ENCODE measurements at regions not wholly inside any gene's neighbourhood (a gene's known extent, or its start where the extent isn't known, plus 50 kb on each side); places are given as distances from the start of the nearest gene placed in this dataset.

DNA sequence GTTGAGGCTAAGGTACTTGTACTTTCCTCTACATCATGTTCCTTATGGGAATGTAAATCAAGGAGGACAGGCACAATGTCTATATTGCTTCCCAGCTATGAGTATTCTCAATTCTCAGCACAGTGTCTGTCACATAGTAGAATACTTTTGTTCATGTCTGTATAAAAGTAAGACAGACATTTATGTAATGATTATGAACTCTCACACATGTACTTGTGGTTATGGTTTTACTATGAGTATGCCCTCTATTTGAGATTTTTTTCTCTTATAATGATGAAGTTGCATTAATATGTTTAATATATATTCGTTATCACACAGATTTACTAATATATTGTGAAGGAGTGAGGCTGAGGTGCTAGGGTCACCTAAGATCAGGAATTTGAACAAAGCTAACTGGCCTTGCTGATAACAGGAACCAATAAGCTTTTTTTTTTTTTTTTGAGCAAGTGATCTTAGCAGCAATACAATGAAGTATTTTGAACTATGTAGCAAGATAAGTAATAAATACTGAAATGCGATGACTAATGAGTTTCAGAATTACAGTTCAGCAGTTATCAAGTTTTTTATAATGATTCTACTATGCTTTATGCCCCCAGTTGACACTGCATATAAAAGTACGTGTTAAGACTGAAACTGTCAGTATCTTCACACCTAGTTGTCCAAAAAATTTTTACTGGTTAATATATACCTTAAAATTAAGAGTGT lies 623.1 kb downstream of the HTR1B start:
- intact Hi-C loops (cut with micrococcal nuclease; ENCODE audit: unreplicated experiment) (no loop called here), in situ Hi-C loops (cut with HindIII; ENCODE audit: extremely low pct_ligation_motif_present, low pct_unique_long_range_greater_than_20kb) (no loop called here)
- no peaks in the 10 kb centered on the region for H4K20me1 ChIP-seq (ENCODE audit: insufficient read depth, low read length)
- FAIRE-seq (no peak), ATAC-seq (no peak), DNase-seq (ENCODE audit: low spot score) (no peak)
- no peak overlapping the region for H3K4me2 ChIP-seq (ENCODE audit: low read depth, low read length)
- H3K27me3 ChIP-seq (ENCODE audit: control insufficient read depth in 1 of 2, insufficient read depth in 2 of 2, low read length in 2 of 2) = no peaks in the 10 kb centered on the region
- no peaks in the 10 kb centered on the region; the same call in 1 of the 2 replicates for H3K9me3 ChIP-seq (ENCODE audit: low read length)
- no peak overlapping the region for H3K27ac ChIP-seq (ENCODE audit: extremely low read length, insufficient read depth, low read length)
- no peak overlapping the region for H3K4me3 ChIP-seq (replicated peaks in 1 of 3; ENCODE audit: insufficient read depth in 1 of 3, low read depth in 2 of 3, low read length in 3 of 3)
- no TSS peak for BruUV-seq (replicated peaks)
- ChIA-PET CTCF (ENCODE audit: low intra/inter-chr PET ratio, low total read pairs) (no interaction called here), POLR2A (no interaction called here)
- H3K9ac ChIP-seq (ENCODE audit: insufficient read depth, low read depth, low read length) = no peak overlapping the region
- no peaks in the 10 kb centered on the region for H3K79me2 ChIP-seq (ENCODE audit: insufficient read depth, low read length)
- no peak overlapping the region for H2AFZ ChIP-seq (ENCODE audit: low read length)
- H3K4me1 ChIP-seq (ENCODE audit: insufficient read depth, low read length) = no peaks in the 10 kb centered on the region
- no peaks in the 10 kb centered on the region for H3K36me3 ChIP-seq (replicated peaks in 1 of 2; ENCODE audit: control insufficient read depth in 1 of 2, insufficient read depth in 2 of 2, low read length in 2 of 2)
- TF ChIP-seq, protein P1, sequence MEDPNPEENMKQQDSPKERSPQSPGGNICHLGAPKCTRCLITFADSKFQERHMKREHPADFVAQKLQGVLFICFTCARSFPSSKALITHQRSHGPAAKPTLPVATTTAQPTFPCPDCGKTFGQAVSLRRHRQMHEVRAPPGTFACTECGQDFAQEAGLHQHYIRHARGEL (CRISPR knock-in tag; IDR thresholded peaks at IDR 0.05) = no peak
- TF ChIP-seq, protein P2, sequence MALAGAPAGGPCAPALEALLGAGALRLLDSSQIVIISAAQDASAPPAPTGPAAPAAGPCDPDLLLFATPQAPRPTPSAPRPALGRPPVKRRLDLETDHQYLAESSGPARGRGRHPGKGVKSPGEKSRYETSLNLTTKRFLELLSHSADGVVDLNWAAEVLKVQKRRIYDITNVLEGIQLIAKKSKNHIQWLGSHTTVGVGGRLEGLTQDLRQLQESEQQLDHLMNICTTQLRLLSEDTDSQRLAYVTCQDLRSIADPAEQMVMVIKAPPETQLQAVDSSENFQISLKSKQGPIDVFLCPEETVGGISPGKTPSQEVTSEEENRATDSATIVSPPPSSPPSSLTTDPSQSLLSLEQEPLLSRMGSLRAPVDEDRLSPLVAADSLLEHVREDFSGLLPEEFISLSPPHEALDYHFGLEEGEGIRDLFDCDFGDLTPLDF (CRISPR knock-in tag; IDR thresholded peaks at IDR 0.05) = no peak
- TF ChIP-seq BORCS8-MEF2B (CRISPR knock-in tag; IDR thresholded peaks at IDR 0.05) = no peak
- no peak for TF ChIP-seq ZNF34 (CRISPR knock-in tag; IDR thresholded peaks at IDR 0.05; ENCODE audit: borderline replicate concordance)
- WGBS (ENCODE audit: low lambda C conversion rate) = 1% methylated on average over 3 of the region's 3 CpGs

DNA sequence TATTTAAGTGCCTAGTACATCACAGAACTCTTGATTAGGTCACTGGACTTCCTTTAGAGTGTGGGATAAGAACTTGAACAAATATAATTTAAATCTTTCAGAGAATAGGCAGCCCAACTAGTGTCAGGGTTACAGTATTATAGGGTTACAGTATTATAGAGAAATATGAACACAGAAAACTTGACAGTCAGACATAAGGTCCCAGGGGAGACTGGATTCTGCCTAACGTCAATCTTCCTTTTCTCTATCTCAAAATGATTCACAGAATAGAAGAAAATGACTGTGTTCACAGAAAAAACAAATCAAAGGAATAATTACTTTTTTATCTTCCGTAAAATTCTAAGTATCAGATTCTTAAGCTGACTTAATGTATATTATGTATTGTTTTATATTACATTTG lies 623.8 kb downstream of the HTR1B start:
- ChIA-PET CTCF (ENCODE audit: low intra/inter-chr PET ratio, low total read pairs) (no interaction called here), POLR2A (no interaction called here)
- WGBS (ENCODE audit: low lambda C conversion rate) = under 1% methylated on average over 2 of the region's 2 CpGs
- Histone ChIP-seq H4K20me1 (ENCODE audit: insufficient read depth, low read length) (no peaks in the 10 kb centered on the region), H2AFZ (ENCODE audit: low read length) (no peak overlapping the region), H3K79me2 (ENCODE audit: insufficient read depth, low read length) (no peaks in the 10 kb centered on the region), H3K27ac (ENCODE audit: extremely low read length, insufficient read depth, low read length) (no peak overlapping the region), H3K9me3 (ENCODE audit: low read length) (no peaks in the 10 kb centered on the region; the same call in 1 of the 2 replicates), H3K36me3 (replicated peaks in 1 of 2; ENCODE audit: control insufficient read depth in 1 of 2, insufficient read depth in 2 of 2, low read length in 2 of 2) (no peaks in the 10 kb centered on the region), H3K9ac (ENCODE audit: insufficient read depth, low read depth, low read length) (no peak overlapping the region), H3K4me1 (ENCODE audit: insufficient read depth, low read length) (no peaks in the 10 kb centered on the region), H3K27me3 (ENCODE audit: control insufficient read depth in 1 of 2, insufficient read depth in 2 of 2, low read length in 2 of 2) (no peaks in the 10 kb centered on the region), H3K4me2 (ENCODE audit: low read depth, low read length) (no peak overlapping the region), H3K4me3 (replicated peaks in 1 of 3; ENCODE audit: insufficient read depth in 1 of 3, low read depth in 2 of 3, low read length in 3 of 3) (no peak overlapping the region)
- intact Hi-C loops (cut with micrococcal nuclease; ENCODE audit: unreplicated experiment) = no loop called here
- in situ Hi-C loops (cut with HindIII; ENCODE audit: extremely low pct_ligation_motif_present, low pct_unique_long_range_greater_than_20kb) = no loop called here
- DNase-seq (ENCODE audit: low spot score) (no peak), ATAC-seq (no peak), FAIRE-seq (no peak)
- no TSS peak for BruUV-seq (replicated peaks)
- TF ChIP-seq CBX2 (IDR thresholded peaks at IDR 0.05; ENCODE audit: low read depth, low read length) (no peak), CBX2 (CRISPR knock-in tag; IDR thresholded peaks at IDR 0.05; ENCODE audit: low read depth) (no peak), JUNB (CRISPR knock-in tag; IDR thresholded peaks at IDR 0.05; ENCODE audit: borderline replicate concordance) (no peak), ZSCAN12 (CRISPR knock-in tag; IDR thresholded peaks at IDR 0.05) (no peak), HMGA1 (CRISPR knock-in tag; conservative IDR thresholded peaks at IDR 0.05) (no peak), RCOR2 (CRISPR knock-in tag; IDR thresholded peaks at IDR 0.05) (no peak), BRD4 (CRISPR knock-in tag; IDR thresholded peaks at IDR 0.05) (no peak), ZNF737 (CRISPR knock-in tag; IDR thresholded peaks at IDR 0.05; ENCODE audit: borderline replicate concordance) (no peak), ETV5 (CRISPR knock-in tag; IDR thresholded peaks at IDR 0.05; ENCODE audit: borderline replicate concordance) (no peak), ZNF207 (IDR thresholded peaks at IDR 0.05; ENCODE audit: borderline replicate concordance) (no peak)
- TF ChIP-seq, protein P3, sequence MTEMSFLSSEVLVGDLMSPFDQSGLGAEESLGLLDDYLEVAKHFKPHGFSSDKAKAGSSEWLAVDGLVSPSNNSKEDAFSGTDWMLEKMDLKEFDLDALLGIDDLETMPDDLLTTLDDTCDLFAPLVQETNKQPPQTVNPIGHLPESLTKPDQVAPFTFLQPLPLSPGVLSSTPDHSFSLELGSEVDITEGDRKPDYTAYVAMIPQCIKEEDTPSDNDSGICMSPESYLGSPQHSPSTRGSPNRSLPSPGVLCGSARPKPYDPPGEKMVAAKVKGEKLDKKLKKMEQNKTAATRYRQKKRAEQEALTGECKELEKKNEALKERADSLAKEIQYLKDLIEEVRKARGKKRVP (CRISPR knock-in tag; IDR thresholded peaks at IDR 0.05) = no peak
- TF ChIP-seq, protein P4, sequence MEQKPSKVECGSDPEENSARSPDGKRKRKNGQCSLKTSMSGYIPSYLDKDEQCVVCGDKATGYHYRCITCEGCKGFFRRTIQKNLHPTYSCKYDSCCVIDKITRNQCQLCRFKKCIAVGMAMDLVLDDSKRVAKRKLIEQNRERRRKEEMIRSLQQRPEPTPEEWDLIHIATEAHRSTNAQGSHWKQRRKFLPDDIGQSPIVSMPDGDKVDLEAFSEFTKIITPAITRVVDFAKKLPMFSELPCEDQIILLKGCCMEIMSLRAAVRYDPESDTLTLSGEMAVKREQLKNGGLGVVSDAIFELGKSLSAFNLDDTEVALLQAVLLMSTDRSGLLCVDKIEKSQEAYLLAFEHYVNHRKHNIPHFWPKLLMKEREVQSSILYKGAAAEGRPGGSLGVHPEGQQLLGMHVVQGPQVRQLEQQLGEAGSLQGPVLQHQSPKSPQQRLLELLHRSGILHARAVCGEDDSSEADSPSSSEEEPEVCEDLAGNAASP (CRISPR knock-in tag; IDR thresholded peaks at IDR 0.05; ENCODE audit: borderline replicate concordance) = no peak

Measured in HepG2 (cell line).